Gastroesophageal sphincter (tissue), 4 donors: ENCODE measurements at regions not wholly inside any gene's neighbourhood (a gene's known extent, or its start where the extent isn't known, plus 50 kb on each side); places are given as distances from the start of the nearest gene placed in this dataset.

Source experiments
- ATAC-seq: fragments of 150-250 bp; one replicate; pipeline ENCODE4 v1.9.1; 2016; ENCODE audit warnings: mild to moderate bottlenecking, moderate library complexity
- H3K27ac ChIP-seq, 4 donors: fragments of 200-600 bp; sonication (generic) in 3 of 4; 1 replicate in 3 of 4; 2 replicates in 1 of 4; pipeline ENCODE4 v1.5.1; 2016 to 2019
- H3K27me3 ChIP-seq: fragments of 200-600 bp; sonication (generic); one replicate; pipeline ENCODE4 v1.5.1; 2019
- H3K36me3 ChIP-seq, 2 donors: fragments of 200-600 bp; sonication (generic); one replicate each; pipeline ENCODE4 v1.5.1; 2019; ENCODE audit warnings: control low read depth in 1 of 2
- H3K4me1 ChIP-seq, 3 donors: fragments of 200-600 bp; sonication (generic); 1 replicate in 2 of 3; 2 replicates in 1 of 3; pipeline ENCODE4 v1.5.1; 2016 to 2019; ENCODE audit warnings: control low read depth in 2 of 3
- H3K4me3 ChIP-seq, 2 donors: fragments of 200-600 bp; sonication (generic); one replicate each; pipeline ENCODE4 v1.5.1; 2019; ENCODE audit warnings: mild to moderate bottlenecking in 1 of 2, moderate library complexity in 1 of 2
- H3K9me3 ChIP-seq, 3 donors: fragments of 200-600 bp; sonication (generic); one replicate each; pipeline ENCODE4 v1.5.1; 2017 to 2019; ENCODE audit warnings: control low read depth in 2 of 3
- CTCF ChIP-seq, 4 experiments: fragments of 200-600 bp in 2 of 4; fragments of 450-650 bp in 2 of 4; sonication (generic) in 1 of 4; IDR thresholded peaks; one replicate each; pipeline ENCODE4 v1.5.1; 2017 to 2019; ENCODE audit warnings: antibody characterized with exemption in 4 of 4, mild to moderate bottlenecking in 2 of 4, moderate library complexity in 2 of 4
- EP300 ChIP-seq: sonication (generic); formaldehyde crosslinking; IDR thresholded peaks from one replicate; pipeline ENCODE4 v1.6.1; 2017; ENCODE audit warnings: antibody characterized with exemption, mild to moderate bottlenecking
- POLR2A ChIP-seq, 2 donors: fragments of 450-650 bp; IDR thresholded peaks; one replicate each; pipeline ENCODE4 v1.6.1; 2017; ENCODE audit warnings: antibody characterized with exemption in 2 of 2, mild to moderate bottlenecking in 2 of 2, moderate library complexity in 1 of 2
- POLR2AphosphoS5 ChIP-seq: sonication (generic); formaldehyde crosslinking; IDR thresholded peaks from one replicate; pipeline ENCODE4 v1.6.1; 2017; ENCODE audit warnings: antibody characterized with exemption
- WGBS, 2 donors: methylation state at CpG; one replicate each; pipeline ENCODE4 v1.1.5; 2018; ENCODE audit warnings: low coverage in 1 of 2; 5-methylcytosine and 5-hydroxymethylcytosine counted together

- 90% methylated on average over 2 of the region's 7 CpGs; no CpG with 5 or more reads in 1 of the 2 donors for WGBS, 2 donors
- Histone ChIP-seq H3K27ac (no peak overlapping the region), H3K4me1 (no peaks in the 10 kb centered on the region), H3K27me3 (no peaks in the 10 kb centered on the region), H3K4me3 (no peak overlapping the region), H3K36me3 (no peaks in the 10 kb centered on the region), H3K9me3 (no peaks in the 10 kb centered on the region)
- TF ChIP-seq POLR2AphosphoS5 (no peak), EP300 (no peak), CTCF (IDR thresholded peaks at IDR 0.05) (no peak), POLR2A (IDR thresholded peaks at IDR 0.05) (no peak)
- ATAC-seq, result no peak
Observed at GRCh38 chr11:76298255-76298654, 82.7 kb downstream of the THAP12 start.

- Histone ChIP-seq H3K4me3 (no peak overlapping the region), H3K9me3 (no peaks in the 10 kb centered on the region), H3K27ac (no peak overlapping the region), H3K27me3 (no peaks in the 10 kb centered on the region), H3K36me3 (no peaks in the 10 kb centered on the region), H3K4me1 (no peaks in the 10 kb centered on the region)
- WGBS, 2 donors, result 71 to 72% methylated on average over 4 to 5 of the region's 12 CpGs
- TF ChIP-seq CTCF (IDR thresholded peaks at IDR 0.05) (no peak), EP300 (no peak), POLR2A (IDR thresholded peaks at IDR 0.05) (no peak), POLR2AphosphoS5 (no peak)
- no peak for ATAC-seq
Observed at GRCh38 chr11:76296731-76297542, 84.0 kb downstream of the THAP12 start.

- no peaks in the 10 kb centered on the region for H3K9me3 ChIP-seq
- H3K27ac ChIP-seq, result no peak overlapping the region
- H3K4me3 ChIP-seq, result no peak overlapping the region
- H3K27me3 ChIP-seq, result no peaks in the 10 kb centered on the region
- no peaks in the 10 kb centered on the region for H3K4me1 ChIP-seq
- no peak for TF ChIP-seq POLR2A (IDR thresholded peaks at IDR 0.05)
- TF ChIP-seq EP300, result no peak
- TF ChIP-seq POLR2AphosphoS5, result no peak
- no peak for TF ChIP-seq CTCF (IDR thresholded peaks at IDR 0.05)
- H3K36me3 ChIP-seq, result no peaks in the 10 kb centered on the region
- no peak for ATAC-seq
- WGBS, 2 donors, result 60 to 71% methylated on average over 1 to 11 of the region's 11 CpGs
Observed at GRCh38 chr11:76293189-76293631, 86.9 kb upstream of the WNT11 start.

DNA sequence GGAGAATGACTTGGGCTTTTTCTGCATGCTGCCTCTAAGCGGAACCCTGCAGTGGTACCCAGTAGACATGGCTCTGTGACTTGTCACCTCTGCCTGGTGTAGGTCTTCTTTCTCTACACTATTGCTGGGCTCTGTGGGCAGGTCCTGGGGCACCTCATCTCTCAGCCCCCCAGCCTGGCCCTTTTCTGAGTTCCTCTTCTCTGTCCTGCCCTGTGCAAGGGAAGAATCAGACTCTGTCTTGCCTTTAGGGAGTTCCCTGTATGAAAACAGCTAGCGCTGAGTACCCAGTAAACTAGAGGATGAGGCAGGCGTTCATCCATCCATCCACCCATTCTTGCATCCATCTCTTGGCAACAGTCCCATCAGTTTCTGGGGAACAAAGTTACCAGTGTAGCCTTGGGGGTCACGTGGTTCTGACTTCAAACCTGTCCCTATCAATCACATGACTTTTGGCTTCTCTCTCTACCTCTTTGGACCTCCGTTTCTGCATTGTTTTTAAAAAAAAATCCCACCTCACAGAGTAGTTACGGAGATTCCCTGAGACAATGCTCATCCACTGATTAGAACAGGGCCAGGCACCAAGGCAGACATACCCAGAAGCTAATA, 86.4 kb upstream of the WNT11 start:
- no peaks in the 10 kb centered on the region for H3K27me3 ChIP-seq
- TF ChIP-seq CTCF (IDR thresholded peaks at IDR 0.05), result no peak
- TF ChIP-seq POLR2A (IDR thresholded peaks at IDR 0.05), result no peak
- no peak for TF ChIP-seq EP300
- no peak for TF ChIP-seq POLR2AphosphoS5
- no peak overlapping the region for H3K4me3 ChIP-seq
- no peak for ATAC-seq
- no peaks in the 10 kb centered on the region for H3K9me3 ChIP-seq
- H3K27ac ChIP-seq, result no peak overlapping the region
- no peaks in the 10 kb centered on the region for H3K4me1 ChIP-seq
- no peaks in the 10 kb centered on the region for H3K36me3 ChIP-seq
- 81% methylated on average over 6 of the region's 6 CpGs; no CpG with 5 or more reads in 1 of the 2 donors for WGBS, 2 donors
